ENCODE measurements at regions not wholly inside any gene's neighbourhood (a gene's known extent, or its start where the extent isn't known, plus 50 kb on each side); places are given as distances from the start of the nearest gene placed in this dataset.

GRCh38 chr4:59597536-59598329 is 1602.4 kb upstream of the ADGRL3 start:
- Histone ChIP-seq H3K9me3 (replicated peaks; ENCODE audit: control insufficient read depth, insufficient read depth, low read length) (no peaks in the 10 kb centered on the region), H3K9ac (replicated peaks; ENCODE audit: extremely low read depth, insufficient read depth, low read length) (no peak overlapping the region), H3K27ac (ENCODE audit: insufficient read depth, low read depth, low read length) (no peak overlapping the region), H4K20me1 (replicated peaks; ENCODE audit: control insufficient read depth, extremely low read depth, insufficient read depth, low read length) (no peaks in the 10 kb centered on the region), H3K9me1 (replicated peaks; ENCODE audit: control insufficient read depth, extremely low read depth, insufficient read depth, low read length) (no peaks in the 10 kb centered on the region), H3K4me2 (ENCODE audit: insufficient read depth, low read length) (no peak overlapping the region), H3K4me3 (replicated peaks in 1 of 3; ENCODE audit: insufficient read depth in 1 of 3, low read depth in 1 of 3, low read length in 3 of 3) (no peak overlapping the region), H2AFZ (ENCODE audit: low read depth, low read length) (no peak overlapping the region), H3K27me3 (ENCODE audit: control insufficient read depth in 2 of 2, insufficient read depth in 2 of 2, low read length in 2 of 2) (no peaks in the 10 kb centered on the region), H3K4me1 (ENCODE audit: control insufficient read depth, extremely low read depth, insufficient read depth, low read length) (no peaks in the 10 kb centered on the region), H3K36me3 (ENCODE audit: control insufficient read depth in 2 of 2, extremely low read depth in 1 of 2, insufficient read depth in 2 of 2, low read length in 2 of 2) (no peaks in the 10 kb centered on the region), H3K79me2 (ENCODE audit: control insufficient read depth, insufficient read depth, low read length) (no peaks in the 10 kb centered on the region)
- intact Hi-C loops (cut with micrococcal nuclease) = no loop called here
- no TSS peak for BruUV-seq (replicated peaks)
- DNase-seq (ENCODE audit: low read depth, low spot score) (no peak), FAIRE-seq (no peak)
- ChIA-PET POLR2A (no interaction called here), CTCF (no interaction called here)
- TF ChIP-seq POLR2AphosphoS5 (IDR thresholded peaks at IDR 0.05; ENCODE audit: insufficient read depth, low read depth, low read length) (no peak), GATA2 (IDR thresholded peaks at IDR 0.05; ENCODE audit: insufficient read depth, insufficient read length, low read depth, low read length) (no peak)
- dilution Hi-C loops (cut with MboI; ENCODE audit: extremely low pct_ligation_motif_present, low sequenced_read_pairs) = no loop called here

DNA sequence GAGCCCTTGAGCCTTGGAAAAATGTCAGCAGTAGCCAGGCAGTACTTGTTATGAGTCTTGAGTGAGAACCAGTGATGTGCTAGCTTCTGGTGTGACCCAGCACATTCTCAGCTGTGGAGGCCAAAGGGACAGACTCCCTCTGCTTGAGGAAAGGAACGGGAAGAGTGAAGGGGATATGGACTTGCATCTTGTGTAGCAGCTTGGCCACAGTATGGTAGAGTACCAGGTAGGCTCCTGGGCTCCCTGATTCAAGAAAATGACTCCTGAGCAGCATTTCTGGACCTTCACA is 1601.9 kb upstream of the ADGRL3 start:
- POLR2A ChIA-PET = no interaction called here
- no peaks in the 10 kb centered on the region for H3K9me3 ChIP-seq (replicated peaks; ENCODE audit: control insufficient read depth, insufficient read depth, low read length)
- CTCF ChIA-PET = no interaction called here
- DNase-seq (ENCODE audit: low read depth, low spot score) = no peak
- H3K4me2 ChIP-seq (ENCODE audit: insufficient read depth, low read length) = no peak overlapping the region
- H3K4me1 ChIP-seq (ENCODE audit: control insufficient read depth, extremely low read depth, insufficient read depth, low read length) = no peaks in the 10 kb centered on the region
- no TSS peak for BruUV-seq (replicated peaks)
- intact Hi-C loops (cut with micrococcal nuclease) = no loop called here
- dilution Hi-C loops (cut with MboI; ENCODE audit: extremely low pct_ligation_motif_present, low sequenced_read_pairs) = no loop called here
- no peaks in the 10 kb centered on the region for H3K79me2 ChIP-seq (ENCODE audit: control insufficient read depth, insufficient read depth, low read length)
- no peak overlapping the region for H2AFZ ChIP-seq (ENCODE audit: low read depth, low read length)
- no peak for TF ChIP-seq MYC (IDR thresholded peaks at IDR 0.05; ENCODE audit: low read depth, low read length)
- TF ChIP-seq JUN (IDR thresholded peaks at IDR 0.05; ENCODE audit: borderline replicate concordance, insufficient read depth, insufficient read length, low read depth) = no peak
- no peak for TF ChIP-seq POLR2AphosphoS5 (IDR thresholded peaks at IDR 0.05; ENCODE audit: insufficient read depth, low read depth, low read length)
- no peak for TF ChIP-seq GATA2 (IDR thresholded peaks at IDR 0.05; ENCODE audit: insufficient read depth, insufficient read length, low read depth, low read length)
- H3K9me1 ChIP-seq (replicated peaks; ENCODE audit: control insufficient read depth, extremely low read depth, insufficient read depth, low read length) = no peaks in the 10 kb centered on the region
- no peaks in the 10 kb centered on the region for H3K27me3 ChIP-seq (ENCODE audit: control insufficient read depth in 2 of 2, insufficient read depth in 2 of 2, low read length in 2 of 2)
- no peaks in the 10 kb centered on the region for H3K36me3 ChIP-seq (ENCODE audit: control insufficient read depth in 2 of 2, extremely low read depth in 1 of 2, insufficient read depth in 2 of 2, low read length in 2 of 2)
- H4K20me1 ChIP-seq (replicated peaks; ENCODE audit: control insufficient read depth, extremely low read depth, insufficient read depth, low read length) = no peaks in the 10 kb centered on the region
- no peak for FAIRE-seq
- H3K27ac ChIP-seq (ENCODE audit: insufficient read depth, low read depth, low read length) = no peak overlapping the region
- H3K9ac ChIP-seq (replicated peaks; ENCODE audit: extremely low read depth, insufficient read depth, low read length) = no peak overlapping the region
- no peak overlapping the region for H3K4me3 ChIP-seq (replicated peaks in 1 of 3; ENCODE audit: insufficient read depth in 1 of 3, low read depth in 1 of 3, low read length in 3 of 3)
